AG10803 (cell line): ENCODE measurements at regions not wholly inside any gene's neighbourhood (a gene's known extent, or its start where the extent isn't known, plus 50 kb on each side); places are given as distances from the start of the nearest gene placed in this dataset.

ENCODE experiments used
- DNase-seq: peaks from one replicate; pipeline ENCODE4 v3.0.0; 2010; ENCODE audit warnings: low read depth
- H3K4me3 ChIP-seq: 2 replicates; pipeline ENCODE4 v1.5.1; 2011; ENCODE audit warnings: mild to moderate bottlenecking, low read length, control low read depth
- CTCF ChIP-seq: conservative IDR thresholded peaks from 2 replicates; pipeline ENCODE4 v1.5.1; 2011; ENCODE audit warnings: mild to moderate bottlenecking, low read length, control low read depth, inconsistent platforms

DNA sequence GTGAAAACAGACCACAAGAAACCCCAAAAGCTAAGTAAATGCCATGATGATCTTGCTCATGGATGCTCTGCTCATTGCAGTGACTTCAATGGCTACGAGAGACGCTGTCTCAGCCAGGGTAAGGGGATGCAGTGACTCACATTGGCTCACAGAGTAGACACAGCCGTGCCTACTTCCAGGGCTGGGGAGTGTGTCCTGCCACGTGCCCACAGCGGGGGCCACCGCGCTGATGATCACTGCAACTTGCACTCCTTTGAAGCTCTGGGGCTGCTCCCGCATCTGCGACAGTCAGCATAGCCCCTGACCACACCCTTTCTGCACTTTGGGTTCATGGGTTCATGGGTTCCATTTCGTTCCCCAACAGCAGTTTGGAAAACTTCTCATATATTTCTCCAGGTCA, 231.4 kb upstream of the RPL38 start:
- no peak for DNase-seq
- TF ChIP-seq CTCF = no peak
- no peak overlapping the region for H3K4me3 ChIP-seq

GRCh38 chr17:73972901-73973300, 230.6 kb upstream of the RPL38 start:
- no peak for TF ChIP-seq CTCF
- no peak overlapping the region for H3K4me3 ChIP-seq
- DNase-seq = no peak

DNA sequence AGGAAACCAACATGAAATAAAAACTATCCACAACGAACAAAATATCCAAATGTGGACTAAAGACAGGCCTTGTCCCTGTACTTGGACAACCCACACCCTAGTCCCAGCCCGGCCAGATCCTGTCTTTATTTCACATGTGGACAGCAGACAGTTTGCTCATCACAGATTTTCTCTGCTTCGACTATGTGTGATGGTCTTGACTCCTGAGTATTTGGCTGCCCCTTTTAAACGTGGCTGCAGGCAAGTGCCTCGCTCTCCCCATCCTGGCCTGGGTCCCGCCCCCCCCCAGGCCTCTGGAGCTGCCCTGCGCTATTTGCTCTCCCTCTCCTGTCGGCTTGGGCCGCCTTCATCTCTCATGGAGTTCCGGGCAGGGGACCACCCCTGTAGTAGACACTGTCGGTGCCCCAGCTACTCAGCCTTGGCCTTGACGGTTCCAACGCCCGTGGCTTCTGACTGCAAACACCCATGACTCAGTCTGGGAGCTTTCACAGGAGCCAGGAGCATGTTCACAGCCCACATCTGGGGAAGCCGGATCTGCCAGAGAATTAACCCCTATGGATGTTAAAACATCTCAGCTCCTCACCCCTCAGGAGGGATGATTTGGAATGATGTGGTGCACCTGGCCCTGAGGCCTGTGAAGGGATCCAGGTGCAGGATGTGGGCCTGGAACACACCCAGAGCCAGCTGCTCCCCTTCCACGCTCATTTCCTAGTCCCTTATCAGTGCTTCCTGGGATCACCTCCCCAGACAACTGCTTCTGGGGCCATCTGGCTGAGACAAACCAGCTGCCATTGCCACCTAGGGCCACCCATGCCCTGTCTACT, 229.7 kb upstream of the RPL38 start:
- TF ChIP-seq CTCF = no peak
- DNase-seq = no peak
- H3K4me3 ChIP-seq = no peak overlapping the region

- H3K4me3 ChIP-seq = no peak overlapping the region
- DNase-seq = no peak
- TF ChIP-seq CTCF = no peak
Observed at GRCh38 chr17:73974536-73974935, 228.9 kb upstream of the RPL38 start.

DNA sequence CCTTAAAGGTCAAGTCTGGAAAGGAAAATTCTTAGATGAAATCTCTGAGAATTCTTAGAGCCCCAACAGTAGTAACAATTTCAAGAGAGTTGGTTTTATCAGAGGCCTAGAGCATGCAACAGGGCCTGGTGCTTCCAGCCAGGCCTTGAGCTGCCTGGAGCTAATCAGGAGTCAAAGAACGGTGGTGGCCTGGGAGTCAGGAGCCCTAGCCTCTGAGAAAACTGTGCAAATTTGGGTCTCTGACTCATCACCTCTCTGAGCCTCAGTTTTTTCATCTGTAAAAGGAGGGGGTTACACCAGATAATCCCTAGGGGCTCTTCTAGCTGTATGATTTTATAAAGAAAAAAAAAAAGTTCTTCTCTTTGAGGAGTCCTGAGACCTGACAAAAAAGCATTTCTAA, 227.3 kb upstream of the RPL38 start:
- TF ChIP-seq CTCF = no peak

DNA sequence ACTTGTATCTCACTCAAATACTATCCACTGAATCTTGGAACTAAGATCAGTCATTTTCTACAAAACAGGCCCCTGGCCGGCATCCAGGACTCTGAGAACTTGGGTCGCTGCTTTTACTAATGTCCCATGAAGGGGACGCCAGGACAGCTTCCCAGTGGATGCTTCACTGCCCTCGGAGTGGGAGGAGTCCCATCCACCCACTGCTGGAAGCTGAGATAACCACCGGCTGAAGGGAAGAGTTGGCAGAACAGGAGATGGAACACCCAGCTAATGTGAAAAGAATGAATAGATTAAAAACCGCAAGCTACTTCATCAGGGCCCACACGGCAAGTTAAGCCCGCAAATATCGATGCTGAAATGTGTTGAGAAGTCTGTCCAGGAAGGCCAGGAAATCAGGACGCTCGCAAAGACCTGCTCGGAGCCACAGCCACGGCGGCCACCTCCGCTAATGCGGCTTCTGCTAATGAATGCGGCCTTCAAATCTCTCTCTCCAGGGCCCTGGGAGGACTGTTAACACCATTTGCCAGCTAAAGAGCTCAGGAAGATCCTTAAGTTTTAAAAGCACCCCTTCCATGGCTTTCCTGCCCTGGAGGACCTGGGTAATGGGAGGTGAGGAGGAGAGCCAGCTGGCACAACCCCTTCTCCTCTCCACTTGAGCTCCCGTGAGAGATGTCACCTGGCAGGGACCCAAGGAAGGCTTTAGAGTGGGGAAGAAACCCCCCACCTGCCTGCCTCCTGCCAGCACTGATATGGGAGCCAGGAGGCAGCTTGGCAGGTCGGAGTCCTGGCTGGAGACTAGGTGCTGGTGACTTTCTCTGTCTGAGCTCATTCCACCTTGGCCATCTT, 226.6 kb upstream of the RPL38 start:
- no peak overlapping the region for H3K4me3 ChIP-seq
- no peak for TF ChIP-seq CTCF
- DNase-seq = peak; percentile 15

More for the DNA sequence above, 227.3 kb upstream of the RPL38 start:
- no peak overlapping the region for H3K4me3 ChIP-seq
- DNase-seq = no peak
